ENCODE measurements at regions not wholly inside any gene's neighbourhood (a gene's known extent, or its start where the extent isn't known, plus 50 kb on each side); places are given as distances from the start of the nearest gene placed in this dataset.

DNA sequence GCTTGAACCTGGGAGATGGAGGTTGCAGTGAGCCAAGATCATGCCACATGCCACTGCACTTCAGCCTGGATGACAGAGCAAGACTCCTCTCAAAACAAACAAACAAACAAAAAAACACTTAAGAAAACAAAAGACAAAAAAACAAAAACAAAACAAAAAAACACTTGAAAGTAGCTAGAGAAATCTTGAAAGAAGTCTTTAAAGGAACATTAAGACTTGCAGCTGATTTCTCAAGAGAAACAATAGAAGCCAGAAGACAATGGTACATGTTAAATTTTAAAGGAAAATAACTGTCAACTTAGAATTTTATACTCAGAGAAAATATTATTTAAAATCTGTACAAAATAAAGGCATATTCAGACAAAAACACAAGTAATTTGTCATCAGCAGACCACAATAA is 71.3 kb downstream of the HLX start:
- TF ChIP-seq CTCF (IDR thresholded peaks at IDR 0.05; ENCODE audit: low read length), result no peak
- TF ChIP-seq EZH2 (IDR thresholded peaks at IDR 0.05; ENCODE audit: borderline replicate concordance, low read length), result no peak
